H9 (cell line): ENCODE measurements at regions not wholly inside any gene's neighbourhood (a gene's known extent, or its start where the extent isn't known, plus 50 kb on each side); places are given as distances from the start of the nearest gene placed in this dataset.

Experiments used
- DNase-seq: peaks from one replicate; pipeline ENCODE4 v3.0.0-alpha.2; 2017
- H2AFZ ChIP-seq: one replicate; pipeline ENCODE4 v1.6.1; 2013; ENCODE audit warnings: mild to moderate bottlenecking, low read length, control low read depth, moderate library complexity
- H2AK5ac ChIP-seq: 2 replicates; pipeline ENCODE4 v1.6.1; 2013; ENCODE audit warnings: low read length, control low read depth, mixed read lengths; ENCODE audit not compliant: insufficient read length
- H2BK120ac ChIP-seq: one replicate; pipeline ENCODE4 v1.6.1; 2013; ENCODE audit warnings: low read depth, mild to moderate bottlenecking, low read length, control low read depth, inconsistent platforms; ENCODE audit not compliant: poor library complexity, severe bottlenecking
- H2BK12ac ChIP-seq: 2 replicates; pipeline ENCODE4 v1.6.1; 2013; ENCODE audit warnings: low read length, control low read depth, mixed read lengths, low read depth; ENCODE audit not compliant: insufficient read length
- H2BK15ac ChIP-seq: 2 replicates; pipeline ENCODE4 v1.6.1; 2013; ENCODE audit warnings: low read depth, low read length, control low read depth
- H2BK20ac ChIP-seq: one replicate; pipeline ENCODE4 v1.6.1; 2013; ENCODE audit warnings: low read depth, mild to moderate bottlenecking, low read length, control low read depth, inconsistent platforms; ENCODE audit not compliant: poor library complexity, severe bottlenecking
- H2BK5ac ChIP-seq: 2 replicates; pipeline ENCODE4 v1.6.1; 2013; ENCODE audit warnings: low read length, control low read depth, mixed read lengths; ENCODE audit not compliant: insufficient read length
- H3K14ac ChIP-seq: 2 replicates; pipeline ENCODE4 v1.6.1; 2013; ENCODE audit warnings: low read length, control low read depth; ENCODE audit not compliant: insufficient read depth
- H3K18ac ChIP-seq: 2 replicates; pipeline ENCODE4 v1.6.1; 2013; ENCODE audit warnings: low read depth, mild to moderate bottlenecking, mixed read lengths, low read length, control low read depth; ENCODE audit not compliant: insufficient read length
- H3K23ac ChIP-seq: 2 replicates; pipeline ENCODE4 v1.6.1; 2013; ENCODE audit warnings: low read length, control low read depth, mixed read lengths, low read depth; ENCODE audit not compliant: insufficient read length
- H3K23me2 ChIP-seq: 2 replicates; pipeline ENCODE4 v1.6.1; 2013; ENCODE audit warnings: low read depth, mild to moderate bottlenecking, mixed read lengths, low read length, control low read depth; ENCODE audit not compliant: insufficient read length, poor library complexity, severe bottlenecking
- H3K27ac ChIP-seq: 2 replicates; pipeline ENCODE4 v1.5.1; 2013; ENCODE audit warnings: low read length, control low read depth, mixed read lengths, low read depth; ENCODE audit not compliant: insufficient read length
- H3K27me3 ChIP-seq: 2 replicates; pipeline ENCODE4 v1.6.1; 2013; ENCODE audit warnings: low read length, control low read depth, inconsistent platforms; ENCODE audit not compliant: insufficient read depth
- H3K4ac ChIP-seq: 2 replicates; pipeline ENCODE4 v1.6.1; 2013; ENCODE audit warnings: low read depth, mild to moderate bottlenecking, control low read depth, inconsistent platforms, low read length, moderate library complexity
- H3K4me1 ChIP-seq: 2 replicates; pipeline ENCODE4 v1.6.1; 2013; ENCODE audit warnings: low read length, control low read depth, inconsistent platforms; ENCODE audit not compliant: insufficient read depth
- H3K4me2 ChIP-seq: 2 replicates; pipeline ENCODE4 v1.6.1; 2013; ENCODE audit warnings: low read length, control low read depth, mixed read lengths; ENCODE audit not compliant: insufficient read length, insufficient read depth
- H3K56ac ChIP-seq: 2 replicates; pipeline ENCODE4 v1.6.1; 2013; ENCODE audit warnings: low read depth, mild to moderate bottlenecking, mixed read lengths, low read length, control low read depth; ENCODE audit not compliant: insufficient read length
- H3K79me1 ChIP-seq: 2 replicates; pipeline ENCODE4 v1.6.1; 2013; ENCODE audit warnings: low read depth, mild to moderate bottlenecking, moderate library complexity, low read length, control low read depth, inconsistent platforms; ENCODE audit not compliant: insufficient read depth, poor library complexity, severe bottlenecking
- H3K79me2 ChIP-seq: 2 replicates; pipeline ENCODE4 v1.6.1; 2013; ENCODE audit warnings: low read length, control low read depth, inconsistent platforms; ENCODE audit not compliant: insufficient read depth
- H3K9ac ChIP-seq: 2 replicates; pipeline ENCODE4 v1.6.1; 2013; ENCODE audit warnings: low read length, control low read depth, mixed read lengths; ENCODE audit not compliant: insufficient read length; ENCODE audit errors: extremely low read depth
- H3K9me3 ChIP-seq: one replicate; pipeline ENCODE4 v1.6.1; 2013; ENCODE audit warnings: low read depth, low read length, inconsistent platforms; ENCODE audit not compliant: control insufficient read depth
- H3T11ph ChIP-seq: one replicate; pipeline ENCODE4 v1.6.1; 2013; ENCODE audit warnings: mild to moderate bottlenecking, low read length, control low read depth, inconsistent platforms
- H4K20me1 ChIP-seq: one replicate; pipeline ENCODE4 v1.6.1; 2013; ENCODE audit not compliant: control insufficient read depth, insufficient read length, insufficient read depth
- H4K5ac ChIP-seq: 2 replicates; pipeline ENCODE4 v1.6.1; 2013; ENCODE audit warnings: low read depth, mild to moderate bottlenecking, mixed read lengths, low read length, control low read depth; ENCODE audit not compliant: insufficient read length
- H4K8ac ChIP-seq: replicated peaks from 2 replicates; pipeline ENCODE4 v1.6.1; 2013; ENCODE audit warnings: low read length, control low read depth, mixed read lengths, low read depth; ENCODE audit not compliant: insufficient read length
- H4K91ac ChIP-seq: 2 replicates; pipeline ENCODE4 v1.6.1; 2013; ENCODE audit warnings: low read depth, mild to moderate bottlenecking, moderate library complexity, mixed read lengths, low read length, control low read depth; ENCODE audit not compliant: insufficient read length
- H3K27ac Mint-ChIP-seq, 3 experiments: 2 replicates in 2 of 3; 3 replicates in 1 of 3; pipeline ENCODE4 v1.8.0; 2020 to 2021; ENCODE audit warnings: mixed read lengths in 3 of 3, mild to moderate bottlenecking in 1 of 3, moderate library complexity in 1 of 3
- H3K27me3 Mint-ChIP-seq: 2 replicates; pipeline ENCODE4 v1.8.0; 2021; ENCODE audit warnings: low read depth, mild to moderate bottlenecking, moderate library complexity, mixed read lengths
- H3K36me3 Mint-ChIP-seq, 3 experiments: 2 replicates in 2 of 3; 3 replicates in 1 of 3; pipeline ENCODE4 v1.8.0; 2020 to 2021; ENCODE audit warnings: low read depth in 3 of 3, mixed read lengths in 3 of 3; ENCODE audit not compliant: insufficient read depth in 1 of 3
- H3K4me1 Mint-ChIP-seq, 2 experiments: 2 replicates each; pipeline ENCODE4 v1.8.0; 2020; ENCODE audit warnings: mixed read lengths in 2 of 2
- H3K4me3 Mint-ChIP-seq, 2 experiments: 2 replicates in 1 of 2; 3 replicates in 1 of 2; pipeline ENCODE4 v1.8.0; 2020 to 2021; ENCODE audit warnings: mild to moderate bottlenecking in 2 of 2, mixed read lengths in 2 of 2, moderate library complexity in 1 of 2
- H3K9me3 Mint-ChIP-seq, 2 experiments: 2 replicates in 1 of 2; 3 replicates in 1 of 2; pipeline ENCODE4 v1.8.0; 2020; ENCODE audit warnings: mild to moderate bottlenecking in 2 of 2, mixed read lengths in 2 of 2, moderate library complexity in 1 of 2
- CTCF ChIP-seq: fragments of 200-600 bp; sonication (generic); conservative IDR thresholded peaks from 3 replicates; pipeline ENCODE4 v1.8.0; 2021; ENCODE audit warnings: antibody characterized with exemption, mild to moderate bottlenecking
- WGBS: extraction: QIAGEN DNeasy Blood & Tissue Kit; methylation state at CpG from one replicate; pipeline ENCODE4 v1.1.7; 2013; ENCODE audit warnings: missing lambda C conversion rate, low lambda C conversion rate, mixed read lengths; ENCODE audit not compliant: insufficient read length; ENCODE audit errors: extremely low coverage; 5-methylcytosine and 5-hydroxymethylcytosine counted together

- no peaks in the 10 kb centered on the region for H3K9me3 Mint-ChIP-seq
Observed at GRCh38 chr16:6735631-6736030, 597.0 kb upstream of the RBFOX1 start.

More at GRCh38 chr16:6735631-6736030, 597.0 kb upstream of the RBFOX1 start:
- H3K27me3 ChIP-seq, result no peaks in the 10 kb centered on the region
- H3K9ac ChIP-seq, result no peak overlapping the region
- no peak overlapping the region for H3K4me2 ChIP-seq
- H4K20me1 ChIP-seq, result no peaks in the 10 kb centered on the region
- H3K27ac Mint-ChIP-seq, result no peak overlapping the region
- H3K23ac ChIP-seq, result no peak overlapping the region
- no peaks in the 10 kb centered on the region for H3K36me3 Mint-ChIP-seq
- no peaks in the 10 kb centered on the region for H3K9me3 ChIP-seq
- no peak overlapping the region for H4K8ac ChIP-seq
- no peak for TF ChIP-seq CTCF
- H2BK20ac ChIP-seq, result no peak overlapping the region
- no peak overlapping the region for H3K27ac ChIP-seq
- no peak overlapping the region for H2AK5ac ChIP-seq
- no peak overlapping the region for H3K18ac ChIP-seq
- DNase-seq, result no peak
- no peak overlapping the region for H3K4me3 Mint-ChIP-seq
- no peak overlapping the region for H3K14ac ChIP-seq
- H2BK12ac ChIP-seq, result no peak overlapping the region
- no peak overlapping the region for H3K4ac ChIP-seq
- H3K79me1 ChIP-seq, result no peaks in the 10 kb centered on the region
- H2AFZ ChIP-seq, result no peak overlapping the region
- H3K79me2 ChIP-seq, result no peaks in the 10 kb centered on the region
- H3K4me1 Mint-ChIP-seq, result peaks cover 5 to 11% of the 10 kb centered on the region in 2 experiments; a peak in 3 of 4 replicates
- H4K91ac ChIP-seq, result no peak overlapping the region
- H3K56ac ChIP-seq, result no peak overlapping the region
- H2BK5ac ChIP-seq, result no peak overlapping the region
- H2BK120ac ChIP-seq, result no peak overlapping the region
- H3K27me3 Mint-ChIP-seq, result peaks cover 15% of the 10 kb centered on the region
- H4K5ac ChIP-seq, result no peak overlapping the region
- H3K4me1 ChIP-seq, result no peaks in the 10 kb centered on the region
- no peak overlapping the region for H2BK15ac ChIP-seq
- no CpG with 5 or more reads among the region's 3 CpGs for WGBS
- H3K23me2 ChIP-seq, result no peaks in the 10 kb centered on the region
- no peak overlapping the region for H3T11ph ChIP-seq
